Common myeloid progenitor, CD34-positive (primary cell): ENCODE measurements at regions not wholly inside any gene's neighbourhood (a gene's known extent, or its start where the extent isn't known, plus 50 kb on each side); places are given as distances from the start of the nearest gene placed in this dataset.
"Not testable (repeated sequence)": the region's sequence is repeated elsewhere in the genome, so short reads cannot be mapped to it uniquely, and the experiment has no call there.

Source experiments
- CTCF ChIA-PET: fragments of 350-600 bp; sonication (Branson Sonifier 250); formaldehyde crosslinking; loops from one replicate; lab custom pipeline; 2021; ENCODE audit warnings: antibody characterized with exemption; lab: Charles Lee
- POLR2A ChIA-PET: fragments of 350-600 bp; sonication (Branson Sonifier 250); formaldehyde crosslinking; loops from one replicate; lab custom pipeline; 2021; ENCODE audit warnings: antibody characterized with exemption; lab: Charles Lee
- DNase-seq, 3 donors: peaks; one replicate each; pipeline versions ENCODE4 v3.0.0 to v3.0.0-alpha.2; 2013
- H3K27ac ChIP-seq, 2 experiments: 1 replicate in 1 of 2; 2 replicates in 1 of 2; pipeline ENCODE4 v1.7.0; 2013; ENCODE audit warnings: inconsistent platforms in 2 of 2, low read length in 2 of 2, mild to moderate bottlenecking in 2 of 2, low read depth in 1 of 2, moderate library complexity in 1 of 2; ENCODE audit not compliant: severe bottlenecking in 2 of 2, insufficient read depth in 1 of 2, poor library complexity in 1 of 2
- H3K27me3 ChIP-seq, 5 experiments: replicated peaks in 2 of 5; 1 replicate in 3 of 5; 2 replicates in 2 of 5; pipeline versions ENCODE4 v1.6.1 to v1.7.0; 2013; ENCODE audit warnings: low read length in 4 of 5, mild to moderate bottlenecking in 2 of 5, moderate library complexity in 2 of 5, inconsistent platforms in 1 of 5; ENCODE audit not compliant: insufficient read depth in 5 of 5, control insufficient read depth in 4 of 5
- H3K36me3 ChIP-seq, 4 experiments: 1 replicate in 2 of 4; 2 replicates in 2 of 4; pipeline versions ENCODE4 v1.6.1 to v1.7.0; 2013; ENCODE audit warnings: low read length in 3 of 4, control low read depth in 1 of 4, mild to moderate bottlenecking in 1 of 4; ENCODE audit not compliant: control insufficient read depth in 4 of 4, insufficient read depth in 4 of 4
- H3K4me1 ChIP-seq, 4 experiments: 1 replicate in 3 of 4; 2 replicates in 1 of 4; pipeline versions ENCODE4 v1.6.1 to v1.7.1; 2013; ENCODE audit warnings: low read length in 3 of 4, mild to moderate bottlenecking in 3 of 4, control low read depth in 1 of 4, inconsistent platforms in 1 of 4, moderate library complexity in 1 of 4; ENCODE audit not compliant: control insufficient read depth in 4 of 4, insufficient read depth in 4 of 4; ENCODE audit errors: control extremely low read depth in 1 of 4
- H3K4me3 ChIP-seq, 7 experiments: 1 replicate in 4 of 7; 2 replicates in 3 of 7; pipeline versions ENCODE4 v1.5.1 to v1.7.0; 2013; ENCODE audit warnings: mild to moderate bottlenecking in 7 of 7, low read length in 6 of 7, moderate library complexity in 6 of 7, inconsistent platforms in 2 of 7, low read depth in 2 of 7, control low read depth in 1 of 7; ENCODE audit not compliant: insufficient read depth in 4 of 7, control insufficient read depth in 1 of 7; ENCODE audit errors: extremely low read depth in 1 of 7
- H3K9me3 ChIP-seq, 5 experiments: 1 replicate in 4 of 5; 2 replicates in 1 of 5; pipeline versions ENCODE4 v1.6.1 to v1.7.1; 2013; ENCODE audit warnings: low read length in 4 of 5, mild to moderate bottlenecking in 2 of 5, inconsistent platforms in 1 of 5, low read depth in 1 of 5, moderate library complexity in 1 of 5; ENCODE audit not compliant: control insufficient read depth in 4 of 5, insufficient read depth in 2 of 5; ENCODE audit errors: control extremely low read depth in 1 of 5
- WGBS: methylation state at CpG from one replicate; pipeline ENCODE4 v1.1.5; 2013; ENCODE audit not compliant: insufficient coverage; 5-methylcytosine and 5-hydroxymethylcytosine counted together

DNA sequence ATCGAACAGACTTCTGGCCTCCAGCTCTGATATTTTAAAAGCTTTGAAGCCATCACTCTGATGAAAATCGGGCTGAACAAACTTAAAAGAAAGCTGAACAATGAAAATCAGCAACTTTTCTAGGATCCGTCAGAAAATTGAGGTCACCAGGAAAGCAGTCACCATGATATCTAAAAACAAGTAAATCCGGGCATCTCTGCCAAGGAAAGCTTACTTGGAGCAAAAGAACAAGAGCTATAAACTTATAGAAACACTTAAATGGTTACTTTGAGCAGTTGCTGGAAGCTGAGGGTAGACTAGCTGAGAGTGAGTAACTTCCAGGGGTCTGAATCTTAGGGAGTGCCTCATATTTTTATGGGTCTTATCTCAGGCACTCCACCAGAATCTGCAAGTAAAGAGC lies 1043.0 kb upstream of the CDH18 start:
- Histone ChIP-seq H3K4me3 (no peak overlapping the region), H3K36me3 (no peaks in the 10 kb centered on the region), H3K9me3 (no peaks in the 10 kb centered on the region), H3K27me3 (no peaks in the 10 kb centered on the region), H3K27ac (no peak overlapping the region), H3K4me1 (no peaks in the 10 kb centered on the region)
- no peak for DNase-seq
- ChIA-PET CTCF (no interaction called here), POLR2A (no interaction called here)
- 93% methylated on average over 4 of the region's 4 CpGs for WGBS

DNA sequence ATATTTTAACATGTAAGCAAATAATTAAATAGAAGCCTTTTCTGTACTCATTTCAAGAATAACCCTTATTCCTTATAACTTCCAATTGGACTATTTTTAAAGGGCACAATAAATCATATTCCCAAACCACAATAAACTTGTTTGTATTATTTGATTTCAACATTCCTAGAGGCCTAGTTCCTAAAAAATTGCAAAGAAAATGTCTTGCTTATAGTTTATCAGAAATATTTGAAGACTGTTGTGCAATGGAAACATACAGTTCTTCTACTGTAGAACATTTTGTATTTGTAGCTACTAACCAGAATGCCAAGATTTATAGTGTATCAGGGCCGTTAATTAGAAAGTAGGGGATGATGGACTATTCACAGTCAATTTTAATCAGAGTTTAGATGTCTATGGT lies 1037.0 kb upstream of the CDH18 start:
- POLR2A ChIA-PET, result no interaction called here
- CTCF ChIA-PET, result no interaction called here
- no peaks in the 10 kb centered on the region for H3K4me1 ChIP-seq
- no peaks in the 10 kb centered on the region for H3K27me3 ChIP-seq
- WGBS, result 100% methylated on average over 1 of the region's 1 CpG
- H3K4me3 ChIP-seq, result no peak overlapping the region
- peaks cover 0 to 2% (median 0%) of the 10 kb centered on the region in 5 experiments for H3K9me3 ChIP-seq
- no peak for DNase-seq
- H3K36me3 ChIP-seq, result no peaks in the 10 kb centered on the region
- no peak overlapping the region for H3K27ac ChIP-seq

DNA sequence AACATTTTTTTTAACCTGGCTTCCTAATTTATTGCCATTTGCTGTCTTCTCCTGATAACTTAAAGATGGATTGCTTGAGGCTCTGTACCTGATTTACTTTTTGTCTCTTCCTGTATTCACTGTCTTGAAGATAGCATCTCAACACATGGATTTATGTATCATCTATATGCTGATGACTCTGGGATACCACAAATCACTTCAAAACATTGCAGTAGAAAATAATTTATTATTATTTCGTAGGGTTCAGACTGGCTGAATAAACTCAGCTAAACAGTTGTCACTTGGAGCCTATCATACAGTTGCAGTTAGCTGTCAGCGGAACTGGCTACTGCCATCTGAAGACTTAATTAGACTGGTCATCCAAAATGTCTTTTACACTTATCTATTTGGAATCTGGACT lies 1025.2 kb upstream of the CDH18 start:
- Histone ChIP-seq H3K27ac (no peak overlapping the region), H3K27me3 (no peaks in the 10 kb centered on the region), H3K4me3 (no peak overlapping the region), H3K36me3 (no peaks in the 10 kb centered on the region), H3K9me3 (no peaks in the 10 kb centered on the region), H3K4me1 (peaks cover 0 to 15% (median 0%) of the 10 kb centered on the region in 4 experiments)
- CTCF ChIA-PET, result no interaction called here
- WGBS, result no CpG with 5 or more reads among the region's 2 CpGs
- POLR2A ChIA-PET, result no interaction called here
- no peak for DNase-seq

DNA sequence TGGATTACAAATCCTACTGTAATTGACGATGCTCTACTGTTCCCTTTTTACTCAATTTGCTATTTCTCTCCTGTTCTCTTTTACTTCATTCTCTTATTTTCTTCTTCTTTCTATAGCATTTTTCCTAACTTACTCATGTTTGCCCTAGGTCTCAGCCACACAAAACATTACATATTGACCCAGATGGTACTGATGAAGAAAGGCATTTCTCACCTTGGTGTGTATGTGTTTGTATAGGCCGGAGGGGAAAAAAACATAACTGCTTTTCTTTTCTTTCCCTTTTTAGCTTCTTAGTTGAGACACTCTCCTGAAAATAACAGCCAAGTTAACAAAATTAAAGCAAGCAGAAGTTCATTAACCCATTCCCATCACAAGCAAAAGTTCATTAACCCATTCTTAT lies 1019.8 kb upstream of the CDH18 start:
- 100% methylated on average over 1 of the region's 2 CpGs for WGBS
- no peaks in the 10 kb centered on the region for H3K27me3 ChIP-seq
- no peaks in the 10 kb centered on the region for H3K36me3 ChIP-seq
- H3K4me1 ChIP-seq, result no peaks in the 10 kb centered on the region
- POLR2A ChIA-PET, result no interaction called here
- DNase-seq, result no peak
- H3K27ac ChIP-seq, result no peak overlapping the region
- no peaks in the 10 kb centered on the region for H3K9me3 ChIP-seq
- CTCF ChIA-PET, result no interaction called here
- no peak overlapping the region for H3K4me3 ChIP-seq

DNA sequence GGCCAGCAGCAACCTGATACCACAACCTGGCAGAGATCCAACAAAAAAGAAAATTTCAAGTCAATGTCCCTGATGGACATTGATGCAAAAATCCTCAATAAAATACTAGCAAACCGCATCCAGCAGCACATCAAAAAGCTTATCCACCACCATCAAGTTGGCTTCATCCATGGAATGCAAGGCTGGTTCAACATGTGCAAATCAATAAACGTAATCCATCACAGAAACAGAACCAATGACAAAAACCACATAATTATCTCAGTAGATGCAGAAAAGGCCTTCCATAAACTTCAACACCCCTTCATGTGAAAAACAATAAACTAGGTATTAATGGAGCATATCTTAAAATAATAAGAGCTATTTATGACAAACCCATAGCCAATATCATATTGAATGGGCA lies 1000.9 kb upstream of the CDH18 start:
- H3K4me3 ChIP-seq, H3K27ac ChIP-seq, H3K36me3 ChIP-seq, H3K4me1 ChIP-seq, H3K27me3 ChIP-seq, DNase-seq, POLR2A ChIA-PET, H3K9me3 ChIP-seq, CTCF ChIA-PET: not testable (repeated sequence)
- 33% methylated on average over 1 of the region's 2 CpGs for WGBS

DNA sequence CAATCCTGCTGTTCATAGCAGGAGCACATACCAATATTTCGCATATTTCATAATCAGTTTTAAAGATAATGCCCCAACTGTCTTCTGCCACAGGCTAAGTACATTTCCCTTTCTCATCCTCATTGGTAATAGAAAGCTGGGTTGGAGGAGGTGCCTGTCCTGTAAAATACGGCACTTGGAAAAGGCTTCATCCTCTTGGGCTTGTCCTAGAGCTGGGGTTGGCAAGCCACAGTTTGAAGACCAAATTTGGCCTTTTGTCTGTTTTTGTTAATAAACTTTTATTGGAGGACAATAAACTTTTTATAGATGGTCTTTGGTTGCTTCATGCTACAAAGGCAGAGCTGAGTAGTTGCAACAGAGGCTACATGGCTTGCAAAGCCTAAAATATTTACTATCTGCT lies 997.8 kb upstream of the CDH18 start:
- Histone ChIP-seq H3K27ac (no peak overlapping the region), H3K4me3 (no peak overlapping the region), H3K36me3 (no peaks in the 10 kb centered on the region), H3K9me3 (peaks cover 0 to 8% (median 3%) of the 10 kb centered on the region in 5 experiments), H3K27me3 (no peaks in the 10 kb centered on the region), H3K4me1 (no peaks in the 10 kb centered on the region)
- DNase-seq, result no peak
- no CpG with 5 or more reads among the region's 2 CpGs for WGBS
- CTCF ChIA-PET, result no interaction called here
- POLR2A ChIA-PET, result no interaction called here

DNA sequence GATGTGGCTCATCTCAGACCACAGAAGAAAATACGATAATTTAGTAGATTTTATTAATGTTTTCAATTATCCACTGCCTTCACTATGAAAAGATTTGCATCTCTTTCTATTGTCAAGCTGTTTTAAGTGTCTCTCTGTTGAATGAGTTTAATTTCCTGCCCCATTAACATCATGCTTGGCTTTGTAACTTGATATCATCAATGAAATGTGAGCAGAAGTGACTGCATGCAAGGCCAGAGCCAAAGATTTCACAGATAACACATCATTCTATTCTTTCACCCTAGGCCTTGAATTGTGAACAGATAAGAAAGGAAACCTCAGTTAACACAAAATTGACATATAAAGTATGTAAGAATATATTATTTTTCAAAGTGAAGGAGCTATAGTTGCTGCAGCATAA lies 986.4 kb upstream of the CDH18 start:
- WGBS, result no CpG with 5 or more reads among the region's 1 CpG
- no peaks in the 10 kb centered on the region for H3K9me3 ChIP-seq
- no peak overlapping the region for H3K27ac ChIP-seq
- no peak for DNase-seq
- H3K4me3 ChIP-seq, result no peak overlapping the region
- H3K4me1 ChIP-seq, result no peaks in the 10 kb centered on the region
- ChIA-PET CTCF (no interaction called here), POLR2A (no interaction called here)
- no peaks in the 10 kb centered on the region for H3K27me3 ChIP-seq
- no peaks in the 10 kb centered on the region for H3K36me3 ChIP-seq
